Tibial nerve (tissue), 4 donors: ENCODE measurements at regions not wholly inside any gene's neighbourhood (a gene's known extent, or its start where the extent isn't known, plus 50 kb on each side); places are given as distances from the start of the nearest gene placed in this dataset.

Experiments
- DNase-seq, 2 donors: peaks; one replicate each; pipeline ENCODE4 v3.0.0-alpha.2; 2019; ENCODE audit warnings: low spot score in 2 of 2
- H3K27ac ChIP-seq, 4 donors: fragments of 200-600 bp; sonication (generic) in 3 of 4; one replicate each; pipeline ENCODE4 v1.5.1; 2017 to 2019; ENCODE audit warnings: mild to moderate bottlenecking in 1 of 4
- H3K27me3 ChIP-seq, 2 donors: fragments of 200-600 bp; sonication (generic) in 1 of 2; one replicate each; pipeline versions ENCODE4 v1.5.1 to v1.6.0; 2017 to 2019
- H3K36me3 ChIP-seq, 3 donors: fragments of 200-600 bp; sonication (generic); one replicate each; pipeline ENCODE4 v1.5.1; 2018 to 2019
- H3K4me1 ChIP-seq, 4 donors: fragments of 200-600 bp; sonication (generic) in 3 of 4; one replicate each; pipeline ENCODE4 v1.5.1; 2017 to 2019
- H3K4me3 ChIP-seq, 4 donors: fragments of 200-600 bp; sonication (generic) in 3 of 4; one replicate each; pipeline ENCODE4 v1.5.1; 2017 to 2019; ENCODE audit warnings: mild to moderate bottlenecking in 1 of 4, moderate library complexity in 1 of 4
- H3K9me3 ChIP-seq, 4 donors: fragments of 200-600 bp; sonication (generic) in 3 of 4; one replicate each; pipeline ENCODE4 v1.5.1; 2017 to 2019
- EP300 ChIP-seq, 2 donors: sonication (generic); formaldehyde crosslinking; IDR thresholded peaks; one replicate each; pipeline ENCODE4 v1.6.1; 2017; ENCODE audit warnings: antibody characterized with exemption in 2 of 2, mild to moderate bottlenecking in 1 of 2
- POLR2A ChIP-seq, 2 donors: fragments of 450-650 bp; IDR thresholded peaks; one replicate each; pipeline ENCODE4 v1.6.1; 2017; ENCODE audit warnings: antibody characterized with exemption in 2 of 2, mild to moderate bottlenecking in 2 of 2, moderate library complexity in 2 of 2
- WGBS, 2 donors: methylation state at CpG; one replicate each; pipeline ENCODE4 v1.1.5; 2018; 5-methylcytosine and 5-hydroxymethylcytosine counted together
- TF ChIP-seq, protein P1 (sequence below), 5 experiments: fragments of 200-600 bp in 3 of 5; fragments of 450-650 bp in 2 of 5; sonication (generic) in 3 of 5; IDR thresholded peaks; one replicate each; pipeline ENCODE4 v1.5.1; 2016 to 2019; ENCODE audit warnings: antibody characterized with exemption in 5 of 5, mild to moderate bottlenecking in 3 of 5, moderate library complexity in 2 of 5

DNA sequence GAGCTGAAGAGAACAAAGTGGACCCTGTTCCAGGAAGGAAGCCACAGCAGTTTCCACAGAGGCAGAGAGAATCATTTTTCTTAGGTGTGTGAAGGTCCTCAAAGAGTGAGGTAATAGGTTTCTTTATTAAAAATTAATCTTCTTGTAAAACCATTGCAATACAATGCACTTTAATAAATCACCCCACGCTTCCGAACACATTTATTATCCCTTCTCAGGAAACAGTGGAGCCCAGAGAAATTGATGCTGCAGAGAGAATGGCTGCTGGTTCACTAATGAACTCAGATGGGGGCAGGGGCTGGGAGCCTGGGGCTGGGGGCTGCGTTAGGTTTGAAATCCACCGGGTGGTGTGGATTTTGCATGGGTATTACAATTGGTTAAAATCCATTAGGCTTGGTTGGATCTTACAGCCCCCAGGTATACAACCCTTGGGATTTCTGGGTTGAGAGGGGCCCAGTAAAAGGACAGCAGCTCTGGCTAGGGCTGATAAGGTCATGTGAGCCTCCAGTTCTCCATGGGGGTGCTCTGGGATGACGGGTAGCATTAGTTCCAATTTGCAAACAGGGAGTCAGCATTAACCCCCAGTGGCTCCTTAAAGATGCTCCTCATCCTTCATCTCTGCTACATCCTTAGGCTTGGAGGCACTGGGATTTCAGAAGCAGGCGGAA, 718.1 kb upstream of the EEF2KMT start:
- no peak for TF ChIP-seq POLR2A (IDR thresholded peaks at IDR 0.05)
- TF ChIP-seq, protein P1, sequence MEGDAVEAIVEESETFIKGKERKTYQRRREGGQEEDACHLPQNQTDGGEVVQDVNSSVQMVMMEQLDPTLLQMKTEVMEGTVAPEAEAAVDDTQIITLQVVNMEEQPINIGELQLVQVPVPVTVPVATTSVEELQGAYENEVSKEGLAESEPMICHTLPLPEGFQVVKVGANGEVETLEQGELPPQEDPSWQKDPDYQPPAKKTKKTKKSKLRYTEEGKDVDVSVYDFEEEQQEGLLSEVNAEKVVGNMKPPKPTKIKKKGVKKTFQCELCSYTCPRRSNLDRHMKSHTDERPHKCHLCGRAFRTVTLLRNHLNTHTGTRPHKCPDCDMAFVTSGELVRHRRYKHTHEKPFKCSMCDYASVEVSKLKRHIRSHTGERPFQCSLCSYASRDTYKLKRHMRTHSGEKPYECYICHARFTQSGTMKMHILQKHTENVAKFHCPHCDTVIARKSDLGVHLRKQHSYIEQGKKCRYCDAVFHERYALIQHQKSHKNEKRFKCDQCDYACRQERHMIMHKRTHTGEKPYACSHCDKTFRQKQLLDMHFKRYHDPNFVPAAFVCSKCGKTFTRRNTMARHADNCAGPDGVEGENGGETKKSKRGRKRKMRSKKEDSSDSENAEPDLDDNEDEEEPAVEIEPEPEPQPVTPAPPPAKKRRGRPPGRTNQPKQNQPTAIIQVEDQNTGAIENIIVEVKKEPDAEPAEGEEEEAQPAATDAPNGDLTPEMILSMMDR (IDR thresholded peaks at IDR 0.05) = no peak
- no peak for TF ChIP-seq EP300 (IDR thresholded peaks at IDR 0.05)
- WGBS, 2 donors = 52 to 60% methylated on average over 6 of the region's 6 CpGs
- H3K27me3 ChIP-seq = no peaks in the 10 kb centered on the region

DNA sequence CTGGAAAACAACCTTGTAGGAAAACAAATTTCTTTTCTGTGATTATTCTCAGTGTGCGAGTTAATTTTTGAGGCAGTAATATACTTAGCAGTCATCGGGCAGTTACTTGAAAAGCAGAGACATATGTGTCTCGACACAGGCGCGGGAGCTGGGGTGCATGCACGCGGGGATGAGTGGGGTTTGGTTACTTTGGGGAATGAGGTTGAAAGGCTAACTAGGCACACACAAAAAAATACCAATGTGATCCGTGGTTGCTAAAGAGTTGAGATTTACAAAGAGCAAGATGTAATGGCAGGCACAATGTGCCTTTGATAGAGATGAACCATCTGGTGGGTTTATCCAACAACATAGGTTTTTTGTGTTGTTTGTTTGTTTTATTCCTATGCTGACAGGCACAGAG, 703.8 kb upstream of the EEF2KMT start:
- 92% methylated on average over 8 of the region's 8 CpGs for WGBS, 2 donors
- TF ChIP-seq, protein P1 (IDR thresholded peaks at IDR 0.05) = no peak
- TF ChIP-seq EP300 (IDR thresholded peaks at IDR 0.05) (no peak), POLR2A (IDR thresholded peaks at IDR 0.05) (no peak)
- H3K4me1 ChIP-seq = no peaks in the 10 kb centered on the region
- H3K4me3 ChIP-seq = no peak overlapping the region
- DNase-seq = no peak
- H3K9me3 ChIP-seq = peaks cover 0 to 24% (median 0%) of the 10 kb centered on the region in 4 donors
- no peaks in the 10 kb centered on the region for H3K36me3 ChIP-seq
- H3K27me3 ChIP-seq = no peaks in the 10 kb centered on the region
- H3K27ac ChIP-seq = no peak overlapping the region

More for the DNA sequence above, 718.1 kb upstream of the EEF2KMT start:
- no peak overlapping the region for H3K4me3 ChIP-seq
- no peaks in the 10 kb centered on the region for H3K36me3 ChIP-seq
- H3K27ac ChIP-seq = no peak overlapping the region
- DNase-seq = no peak
- no peaks in the 10 kb centered on the region for H3K4me1 ChIP-seq
- peaks cover 0 to 7% (median 0%) of the 10 kb centered on the region in 4 donors for H3K9me3 ChIP-seq

GRCh38 chr16:5793556-5793955, 696.0 kb upstream of the EEF2KMT start:
- H3K4me1 ChIP-seq = no peaks in the 10 kb centered on the region
- TF ChIP-seq EP300 (IDR thresholded peaks at IDR 0.05) = no peak
- no peak for TF ChIP-seq POLR2A (IDR thresholded peaks at IDR 0.05)
- TF ChIP-seq, protein P1 (IDR thresholded peaks at IDR 0.05) = no peak

GRCh38 chr16:5791011-5791657, 693.5 kb upstream of the EEF2KMT start:
- TF ChIP-seq EP300 (IDR thresholded peaks at IDR 0.05) (no peak), POLR2A (IDR thresholded peaks at IDR 0.05) (no peak)
- TF ChIP-seq, protein P1 (IDR thresholded peaks at IDR 0.05) = no peak
- no peak overlapping the region for H3K27ac ChIP-seq
- H3K36me3 ChIP-seq = no peaks in the 10 kb centered on the region
- H3K4me3 ChIP-seq = no peak overlapping the region
- H3K9me3 ChIP-seq = peaks cover 0 to 2% (median 0%) of the 10 kb centered on the region in 4 donors
- H3K4me1 ChIP-seq = no peaks in the 10 kb centered on the region
- WGBS, 2 donors = 78 to 79% methylated on average over 7 to 8 of the region's 8 CpGs
- H3K27me3 ChIP-seq = no peaks in the 10 kb centered on the region
- no peak for DNase-seq

More at GRCh38 chr16:5793556-5793955, 696.0 kb upstream of the EEF2KMT start:
- Histone ChIP-seq H3K27me3 (no peaks in the 10 kb centered on the region), H3K4me3 (no peak overlapping the region), H3K9me3 (peaks cover 0 to 4% (median 0%) of the 10 kb centered on the region in 4 donors), H3K36me3 (no peaks in the 10 kb centered on the region), H3K27ac (no peak overlapping the region)
- DNase-seq = no peak
- whole genome bisulfite sequencing, 2 donors = 63 to 77% methylated on average over 5 of the region's 5 CpGs

- no peak for TF ChIP-seq EP300 (IDR thresholded peaks at IDR 0.05)
- TF ChIP-seq POLR2A (IDR thresholded peaks at IDR 0.05) = no peak
- TF ChIP-seq, protein P1 (IDR thresholded peaks at IDR 0.05) = no peak
- no peaks in the 10 kb centered on the region for H3K27me3 ChIP-seq
- H3K4me3 ChIP-seq = no peak overlapping the region
- no peaks in the 10 kb centered on the region for H3K36me3 ChIP-seq
- DNase-seq = no peak
- no peaks in the 10 kb centered on the region for H3K4me1 ChIP-seq
- 51 to 56% methylated on average over 4 of the region's 4 CpGs for WGBS, 2 donors
- H3K27ac ChIP-seq = no peak overlapping the region
- no peaks in the 10 kb centered on the region for H3K9me3 ChIP-seq
These were observed 692.9 kb upstream of the EEF2KMT start for GRCh38 chr16:5790512-5790911.
